Left ventricle myocardium superior (tissue), 1 donor: ENCODE measurements at regions not wholly inside any gene's neighbourhood (a gene's known extent, or its start where the extent isn't known, plus 50 kb on each side); places are given as distances from the start of the nearest gene placed in this dataset.
"Not testable (repeated sequence)": the region's sequence is repeated elsewhere in the genome, so short reads cannot be mapped to it uniquely, and the experiment has no call there.

Experiments used
- ATAC-seq: fragments of 200-7000 bp; cut with Tn5 transposase; one replicate; pipeline ENCODE4 v1.9.1; 2020; ENCODE audit warnings: mild to moderate bottlenecking, moderate library complexity
- DNase-seq: peaks from one replicate; pipeline ENCODE4 v3.0.0-alpha.2; 2020
- intact Hi-C: fragments of 100-400 bp; cut with micrococcal nuclease; formaldehyde crosslinking; loops from one replicate; pipeline ENCODE4 v1.11.0; 2022
- donor health status: DM: no; HTN: yes; CAD: no; lungs with severe emphysema.

DNA sequence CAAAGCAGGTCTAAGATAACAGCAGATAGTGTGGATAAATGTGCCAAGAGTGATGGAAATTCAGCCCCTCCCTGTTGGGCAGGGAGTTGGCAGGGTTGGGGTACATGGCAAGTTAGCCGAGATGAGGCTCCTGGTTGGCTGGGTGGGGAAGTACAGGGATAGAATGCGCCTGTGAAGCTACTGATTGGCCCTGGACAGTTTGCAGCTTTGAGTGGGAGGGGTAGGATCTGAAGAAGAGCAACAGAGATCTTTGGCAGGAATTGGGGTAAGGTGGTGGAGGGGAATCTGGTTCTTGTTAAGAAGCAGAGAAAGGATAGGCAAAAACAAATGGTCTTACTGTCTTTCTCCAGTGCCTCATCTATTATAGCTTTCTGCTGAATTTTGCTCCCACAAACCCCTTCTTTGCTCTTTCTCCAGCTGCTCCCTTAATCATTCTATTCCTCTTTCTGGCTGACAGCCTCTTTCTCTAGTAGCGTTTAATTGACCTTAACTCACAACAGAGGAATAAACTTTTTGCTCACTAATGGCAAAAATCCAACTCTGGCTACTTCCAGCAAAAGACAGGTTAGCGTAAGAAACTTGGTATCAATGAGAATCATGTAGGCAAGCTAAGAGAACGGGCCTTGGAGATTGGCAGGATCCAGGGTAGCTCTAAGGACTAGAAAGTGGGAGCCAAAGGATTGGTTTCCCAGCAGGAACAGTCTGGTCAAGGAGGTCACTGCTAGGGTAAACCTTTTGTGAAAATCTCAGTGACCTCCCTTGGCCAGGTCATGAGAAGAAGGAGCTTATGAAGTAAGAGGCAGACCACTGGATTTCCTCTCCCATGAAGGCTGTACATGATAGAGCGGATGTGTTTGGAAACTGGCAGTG lies 86.3 kb upstream of the CARMIL1 start:
- intact Hi-C loops, result no loop called here
- ATAC-seq (peak; percentile 89), DNase-seq (no peak)

- ATAC-seq, result peak; percentile 83
- no peak for DNase-seq
- intact Hi-C loops, result no loop called here
Measured at GRCh38 chr6:25193460-25194171, 85.6 kb upstream of the CARMIL1 start.

GRCh38 chr6:25194172-25194678 lies 84.9 kb upstream of the CARMIL1 start:
- ATAC-seq (peak; percentile 52), DNase-seq (no peak)
- intact Hi-C loops, result no loop called here

- DNase-seq (no peak), ATAC-seq (no peak)
- intact Hi-C loops, result no loop called here
Measured at GRCh38 chr6:25196464-25196863, 82.7 kb upstream of the CARMIL1 start.

GRCh38 chr6:25197111-25197510 lies 82.1 kb upstream of the CARMIL1 start:
- DNase-seq (no peak), ATAC-seq (no peak)
- intact Hi-C loops, result no loop called here

DNA sequence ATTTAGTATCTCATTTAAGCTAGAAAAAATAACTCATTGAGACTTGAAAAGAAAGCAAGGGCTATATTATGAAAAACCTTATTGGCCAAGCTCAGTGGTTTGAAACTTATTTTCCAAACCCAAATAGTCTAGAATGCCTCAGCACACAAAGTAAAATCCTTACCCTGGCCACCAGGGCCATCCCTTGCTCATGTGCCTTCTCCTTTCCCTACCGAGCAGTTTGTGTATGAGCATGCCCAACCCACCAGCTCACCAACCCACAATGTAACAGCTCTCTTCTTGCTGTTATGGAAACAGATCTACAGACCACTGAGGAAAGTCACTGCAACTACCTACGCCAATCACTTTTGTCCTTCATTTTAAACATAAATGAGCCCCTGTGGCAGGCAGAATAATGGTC lies 79.6 kb upstream of the CARMIL1 start:
- intact Hi-C loops, result no loop called here
- ATAC-seq, result no peak

GRCh38 chr6:25202504-25202903 lies 76.7 kb upstream of the CARMIL1 start:
- ATAC-seq, result no peak
- no peak for DNase-seq
- intact Hi-C loops, result no loop called here

More for the DNA sequence above, 79.6 kb upstream of the CARMIL1 start:
- no peak for DNase-seq

GRCh38 chr6:25205629-25206028 lies 73.5 kb upstream of the CARMIL1 start:
- DNase-seq (no peak), ATAC-seq (no peak)
- intact Hi-C loops, result no loop called here

- ATAC-seq, intact Hi-C loops, DNase-seq: not testable (repeated sequence)
Measured at GRCh38 chr6:25207453-25208155, 71.6 kb upstream of the CARMIL1 start.

DNA sequence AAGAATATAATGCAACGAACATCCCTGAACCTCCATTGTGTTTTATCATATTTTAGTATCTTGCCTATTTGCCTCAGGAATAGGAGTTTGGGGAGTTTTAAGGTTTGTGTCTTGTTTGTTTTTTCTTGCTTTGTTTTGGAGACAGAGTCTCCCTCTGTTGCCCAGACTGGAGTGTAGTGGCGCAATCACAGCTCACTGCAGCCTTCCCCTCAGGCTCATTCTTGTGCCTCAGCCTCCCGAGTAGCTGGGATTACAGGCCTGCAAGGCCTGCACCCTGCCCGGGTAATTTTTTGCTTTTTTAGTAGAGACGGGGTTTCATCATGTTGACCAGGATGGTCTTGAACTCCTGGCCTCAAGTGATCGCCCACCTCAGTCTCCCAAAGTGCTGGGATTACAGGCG lies 63.3 kb upstream of the CARMIL1 start:
- DNase-seq (no peak), ATAC-seq (no peak)
- intact Hi-C loops, result no loop called here

DNA sequence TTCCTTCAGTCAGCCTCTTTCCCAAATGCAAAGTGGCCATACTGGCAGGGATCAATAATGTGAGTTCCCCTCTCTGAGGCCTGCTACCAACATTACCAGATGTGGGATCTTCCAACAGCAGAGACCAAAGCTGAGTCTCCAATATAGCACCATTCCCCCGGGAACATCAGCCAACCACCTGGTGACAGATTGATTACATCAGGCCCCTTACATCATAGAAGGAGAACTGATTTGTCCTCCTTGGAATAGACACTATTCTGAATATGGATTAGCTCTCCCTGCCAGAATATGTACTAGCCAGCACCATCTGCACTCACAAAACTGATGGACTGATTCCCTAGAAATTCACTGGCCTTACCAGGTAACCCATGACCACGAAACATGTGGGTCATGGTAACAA lies 61.9 kb upstream of the CARMIL1 start:
- ATAC-seq, result no peak
- intact Hi-C loops, result no loop called here
- no peak for DNase-seq

DNA sequence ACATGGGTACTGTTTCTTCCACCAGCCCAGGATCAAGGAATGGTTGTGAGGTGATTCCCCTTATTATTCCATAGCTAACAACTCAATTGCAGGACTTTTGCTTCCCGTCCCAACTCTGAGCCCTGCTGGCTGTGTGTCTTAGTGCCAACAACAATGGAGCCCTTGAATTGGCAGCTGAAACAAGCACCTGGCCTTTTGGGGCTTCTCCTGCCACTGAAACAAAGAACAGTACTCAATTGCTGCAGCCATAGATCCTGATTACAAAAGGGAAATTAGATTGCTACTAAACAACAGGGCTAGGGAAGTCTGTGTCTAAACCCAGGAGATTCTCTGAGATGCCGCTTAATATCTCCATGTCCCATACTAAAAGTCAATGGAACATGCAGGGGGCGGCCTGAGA lies 61.3 kb upstream of the CARMIL1 start:
- no peak for ATAC-seq
- DNase-seq, result no peak
- intact Hi-C loops, result no loop called here

- ATAC-seq (no peak), DNase-seq (no peak)
- intact Hi-C loops, result no loop called here
Measured at GRCh38 chr6:25218346-25218745, 60.8 kb upstream of the CARMIL1 start.

GRCh38 chr6:25219216-25219916 lies 59.8 kb upstream of the CARMIL1 start:
- intact Hi-C loops, result no loop called here
- ATAC-seq, result no peak
- no peak for DNase-seq

DNA sequence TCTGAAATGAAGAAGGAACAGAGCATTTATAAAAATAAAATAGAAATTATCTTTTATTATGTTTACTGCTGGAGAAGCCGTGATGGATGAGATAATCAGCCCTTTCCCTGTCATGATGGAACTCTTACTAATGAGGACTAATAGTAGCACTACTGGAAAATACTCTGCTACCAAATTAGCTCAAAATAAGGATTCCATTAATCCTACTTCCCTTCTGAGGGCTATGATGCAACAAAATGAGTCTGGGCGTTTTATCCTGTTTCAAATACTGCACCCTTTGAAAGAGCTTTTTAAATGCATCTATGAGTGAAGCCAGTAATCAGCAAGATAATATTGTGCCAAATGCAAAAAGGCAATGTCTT lies 59.3 kb upstream of the CARMIL1 start:
- intact Hi-C loops, result no loop called here
- ATAC-seq (no peak), DNase-seq (no peak)

- DNase-seq, result no peak
- intact Hi-C loops, result no loop called here
- no peak for ATAC-seq
Measured at GRCh38 chr6:25220857-25221256, 58.3 kb upstream of the CARMIL1 start.

DNA sequence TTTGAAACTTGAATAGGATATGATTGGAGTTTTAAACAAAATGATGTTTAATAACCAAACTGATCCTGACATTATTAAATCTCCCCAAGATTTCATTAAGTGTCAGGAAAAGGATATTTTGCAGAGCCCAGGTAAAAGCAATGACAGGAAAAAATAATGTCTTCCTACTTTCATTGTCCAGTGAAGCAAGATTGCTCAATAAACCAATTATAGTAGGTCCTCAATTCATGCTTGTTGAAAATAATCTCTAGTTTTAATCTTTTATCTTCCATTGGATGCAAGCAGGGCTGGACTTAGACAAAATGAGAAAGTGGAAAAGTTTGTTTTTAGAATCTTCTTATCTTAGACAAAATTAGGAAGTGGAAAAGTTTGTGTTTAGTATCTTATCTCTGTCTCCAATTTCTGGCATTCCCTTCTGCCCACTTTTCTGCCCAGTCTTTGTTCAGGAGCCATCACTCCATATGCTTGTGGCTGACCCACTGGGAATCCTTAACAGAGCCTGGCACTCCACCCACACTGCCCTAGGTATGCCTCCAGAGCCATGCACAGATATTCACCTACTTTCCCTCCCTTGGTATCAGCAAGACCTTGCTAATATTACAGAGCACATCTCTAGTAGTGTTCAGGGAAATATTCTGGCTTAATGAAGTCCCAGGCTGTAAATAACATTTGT lies 57.0 kb upstream of the CARMIL1 start:
- ATAC-seq (no peak), DNase-seq (no peak)
- intact Hi-C loops, result no loop called here

GRCh38 chr6:25223490-25223991 lies 55.6 kb upstream of the CARMIL1 start:
- intact Hi-C loops, result loop anchor here (1.0 kb wide), 1 partner anchor 333 kb away; no protein-coding TSS in a partner anchor
- peak; percentile 67 for DNase-seq

DNA sequence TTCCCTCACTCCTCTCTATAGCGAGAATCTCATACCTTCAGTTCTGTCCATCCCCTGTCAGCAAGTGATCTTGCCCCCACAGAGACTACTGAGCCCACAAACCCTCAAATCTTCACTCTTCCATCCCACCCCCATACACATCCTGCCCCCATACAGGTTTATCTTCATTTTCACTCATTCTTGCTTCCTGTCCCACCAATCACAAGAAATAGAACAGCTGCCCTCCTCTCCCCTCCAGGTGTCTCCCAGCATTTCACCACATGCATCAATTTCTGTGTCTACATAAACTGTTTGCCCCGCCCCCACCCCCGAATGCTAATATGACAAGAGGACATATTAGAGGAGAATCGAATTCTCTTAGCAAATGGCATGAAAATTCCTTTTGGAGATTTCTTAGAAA lies 54.9 kb upstream of the CARMIL1 start:
- ATAC-seq (no peak), DNase-seq (no peak)
- intact Hi-C loops, result no loop called here

More at GRCh38 chr6:25223490-25223991, 55.6 kb upstream of the CARMIL1 start:
- ATAC-seq, result peak; percentile 63
